Lower leg skin (tissue), 3 donors: ENCODE measurements at regions not wholly inside any gene's neighbourhood (a gene's known extent, or its start where the extent isn't known, plus 50 kb on each side); places are given as distances from the start of the nearest gene placed in this dataset.

Source experiments
- CTCF ChIP-seq, 3 donors: fragments of 450-650 bp; IDR thresholded peaks; one replicate each; pipeline ENCODE4 v1.5.1; 2016; ENCODE audit warnings: antibody characterized with exemption in 3 of 3, mild to moderate bottlenecking in 3 of 3, moderate library complexity in 2 of 3
- POLR2A ChIP-seq, 2 donors: fragments of 450-650 bp; IDR thresholded peaks; one replicate each; pipeline ENCODE4 v1.6.1; 2016 to 2017; ENCODE audit warnings: antibody characterized with exemption in 2 of 2, mild to moderate bottlenecking in 1 of 2, moderate library complexity in 1 of 2

- no peak for TF ChIP-seq CTCF (IDR thresholded peaks at IDR 0.05)
- no peak for TF ChIP-seq POLR2A (IDR thresholded peaks at IDR 0.05)
Observed at GRCh38 chr1:68623700-68624099, 126.8 kb upstream of the DEPDC1 start.
